Ovary (tissue), 3 donors: ENCODE measurements at regions not wholly inside any gene's neighbourhood (a gene's known extent, or its start where the extent isn't known, plus 50 kb on each side); places are given as distances from the start of the nearest gene placed in this dataset.

Experiments
- EP300 ChIP-seq: sonication (generic); formaldehyde crosslinking; IDR thresholded peaks from one replicate; pipeline ENCODE4 v1.6.1; 2017; ENCODE audit warnings: antibody characterized with exemption
- POLR2A ChIP-seq: fragments of 450-650 bp; IDR thresholded peaks from one replicate; pipeline ENCODE4 v1.6.1; 2017; ENCODE audit warnings: antibody characterized with exemption, mild to moderate bottlenecking, moderate library complexity
- TF ChIP-seq, protein P1 (sequence below), 3 donors: fragments of 450-650 bp in 2 of 3; fragments of 200-600 bp in 1 of 3; IDR thresholded peaks; one replicate each; pipeline versions ENCODE4 v1.5.1 to v1.8.0; 2016 to 2022; ENCODE audit warnings: antibody characterized with exemption in 3 of 3, mild to moderate bottlenecking in 1 of 3
- donor health status: DM: no; HTN: no; CAD: no.

DNA sequence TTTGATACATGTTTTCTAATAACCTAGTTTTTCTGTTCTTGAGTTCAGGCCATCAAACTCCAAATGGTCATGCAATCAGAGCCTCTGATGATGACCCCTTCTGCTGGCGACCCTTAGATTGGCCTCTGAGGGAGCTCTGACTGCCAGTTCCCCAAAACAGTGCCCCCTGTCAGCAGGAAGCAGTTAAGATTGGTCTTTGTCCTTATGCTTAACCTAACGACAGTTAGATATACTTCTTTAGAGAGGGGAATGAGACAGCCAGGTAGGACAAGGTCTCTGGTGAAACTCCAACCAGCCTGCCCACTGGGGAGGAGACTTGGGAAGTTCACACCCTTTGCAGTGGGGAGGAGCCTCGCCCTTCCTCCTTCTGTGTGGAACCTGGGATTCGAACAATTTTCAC lies 390.4 kb upstream of the KIF2A start:
- TF ChIP-seq, protein P1, sequence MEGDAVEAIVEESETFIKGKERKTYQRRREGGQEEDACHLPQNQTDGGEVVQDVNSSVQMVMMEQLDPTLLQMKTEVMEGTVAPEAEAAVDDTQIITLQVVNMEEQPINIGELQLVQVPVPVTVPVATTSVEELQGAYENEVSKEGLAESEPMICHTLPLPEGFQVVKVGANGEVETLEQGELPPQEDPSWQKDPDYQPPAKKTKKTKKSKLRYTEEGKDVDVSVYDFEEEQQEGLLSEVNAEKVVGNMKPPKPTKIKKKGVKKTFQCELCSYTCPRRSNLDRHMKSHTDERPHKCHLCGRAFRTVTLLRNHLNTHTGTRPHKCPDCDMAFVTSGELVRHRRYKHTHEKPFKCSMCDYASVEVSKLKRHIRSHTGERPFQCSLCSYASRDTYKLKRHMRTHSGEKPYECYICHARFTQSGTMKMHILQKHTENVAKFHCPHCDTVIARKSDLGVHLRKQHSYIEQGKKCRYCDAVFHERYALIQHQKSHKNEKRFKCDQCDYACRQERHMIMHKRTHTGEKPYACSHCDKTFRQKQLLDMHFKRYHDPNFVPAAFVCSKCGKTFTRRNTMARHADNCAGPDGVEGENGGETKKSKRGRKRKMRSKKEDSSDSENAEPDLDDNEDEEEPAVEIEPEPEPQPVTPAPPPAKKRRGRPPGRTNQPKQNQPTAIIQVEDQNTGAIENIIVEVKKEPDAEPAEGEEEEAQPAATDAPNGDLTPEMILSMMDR (IDR thresholded peaks at IDR 0.05), result no peak
- TF ChIP-seq POLR2A, result no peak
- TF ChIP-seq EP300, result no peak
